NCI-H146 (cell line): ENCODE measurements at regions not wholly inside any gene's neighbourhood (a gene's known extent, or its start where the extent isn't known, plus 50 kb on each side); places are given as distances from the start of the nearest gene placed in this dataset.
"Not testable (repeated sequence)": the region's sequence is repeated elsewhere in the genome, so short reads cannot be mapped to it uniquely, and the experiment has no call there.

Experiments
- DNase-seq: peaks from one replicate; lab custom pipeline; 2025; lab: John Stamatoyannopoulos, UW

- DNase-seq: no peak
Measured at GRCh38 chr16:65763640-65764305, 602.7 kb upstream of the CDH5 start.

- no peak for DNase-seq
Measured at GRCh38 chr16:65760874-65761273, 605.6 kb upstream of the CDH5 start.

GRCh38 chr16:65758620-65759019 is 607.9 kb upstream of the CDH5 start:
- no peak for DNase-seq

- no peak for DNase-seq
Measured at GRCh38 chr16:65757064-65757463, 609.4 kb upstream of the CDH5 start.

GRCh38 chr16:65756163-65756562 is 610.3 kb upstream of the CDH5 start:
- DNase-seq: no peak

- no peak for DNase-seq
Measured at GRCh38 chr16:65754820-65755691, 611.4 kb upstream of the CDH5 start.

GRCh38 chr16:65752522-65752844 is 614.0 kb upstream of the CDH5 start:
- no peak for DNase-seq

- no peak for DNase-seq
Measured at GRCh38 chr16:65751622-65752521, 614.6 kb upstream of the CDH5 start.

- DNase-seq: no peak
Measured at GRCh38 chr16:65749506-65749905, 617.0 kb upstream of the CDH5 start.

- no peak for DNase-seq
Measured at GRCh38 chr16:65746941-65747340, 619.5 kb upstream of the CDH5 start.

GRCh38 chr16:65745201-65745708 is 621.2 kb upstream of the CDH5 start:
- DNase-seq: no peak

GRCh38 chr16:65744401-65744800 is 622.1 kb upstream of the CDH5 start:
- no peak for DNase-seq

GRCh38 chr16:65743558-65743957 is 621.7 kb upstream of the CDH11 start:
- no peak for DNase-seq

GRCh38 chr16:65740711-65741110 is 618.8 kb upstream of the CDH11 start:
- no peak for DNase-seq

- no peak for DNase-seq
Measured at GRCh38 chr16:65739518-65739917, 617.7 kb upstream of the CDH11 start.

GRCh38 chr16:65737831-65738230 is 616.0 kb upstream of the CDH11 start:
- no peak for DNase-seq

- DNase-seq: not testable (repeated sequence)
Measured at GRCh38 chr16:65735615-65736014, 613.8 kb upstream of the CDH11 start.

GRCh38 chr16:65733721-65734120 is 611.9 kb upstream of the CDH11 start:
- no peak for DNase-seq

- DNase-seq: no peak
Measured at GRCh38 chr16:65731833-65732232, 610.0 kb upstream of the CDH11 start.

GRCh38 chr16:65728652-65729051 is 606.8 kb upstream of the CDH11 start:
- DNase-seq: no peak

- DNase-seq: no peak
Measured at GRCh38 chr16:65728167-65728566, 606.3 kb upstream of the CDH11 start.

- DNase-seq: no peak
Measured at GRCh38 chr16:65727534-65728137, 605.8 kb upstream of the CDH11 start.
